ENCODE measurements at regions not wholly inside any gene's neighbourhood (a gene's known extent, or its start where the extent isn't known, plus 50 kb on each side); places are given as distances from the start of the nearest gene placed in this dataset.

- intact Hi-C loops (cut with DNase I) = no loop called here
- H3K4me3 ChIP-seq = no peak overlapping the region
- H3K4me1 ChIP-seq (ENCODE audit: insufficient read depth) = peaks cover 4% of the 10 kb centered on the region
Measured at GRCh38 chr15:38084289-38084688, 149.8 kb downstream of the TMCO5A start.

GRCh38 chr15:38085114-38085513 is 150.7 kb downstream of the TMCO5A start:
- WGBS, 3 donors = 47 to 64% (median 52%) methylated on average over 7 of the region's 7 CpGs
- Histone ChIP-seq H3K27ac (no peak overlapping the region), H3K9me3 (no peaks in the 10 kb centered on the region), H3K36me3 (no peaks in the 10 kb centered on the region), H3K27me3 (no peaks in the 10 kb centered on the region), H3K4me3 (no peak overlapping the region), H3K4me1 (ENCODE audit: insufficient read depth) (peaks cover 4% of the 10 kb centered on the region)
- DNase-seq = no peak
- intact Hi-C loops (cut with DNase I) = no loop called here
- TF ChIP-seq CTCF (IDR thresholded peaks at IDR 0.05) (no peak), POLR2A (IDR thresholded peaks at IDR 0.05) (no peak), EP300 (IDR thresholded peaks at IDR 0.05) (no peak)

More at GRCh38 chr15:38084289-38084688, 149.8 kb downstream of the TMCO5A start:
- no peak for DNase-seq
- Histone ChIP-seq H3K27ac (no peak overlapping the region), H3K27me3 (no peaks in the 10 kb centered on the region), H3K36me3 (no peaks in the 10 kb centered on the region), H3K9me3 (no peaks in the 10 kb centered on the region)
- TF ChIP-seq EP300 (IDR thresholded peaks at IDR 0.05) = no peak
- TF ChIP-seq CTCF (IDR thresholded peaks at IDR 0.05) = no peak
- no peak for TF ChIP-seq POLR2A (IDR thresholded peaks at IDR 0.05)

- intact Hi-C loops (cut with DNase I) = no loop called here
- no peak for DNase-seq
- H3K9me3 ChIP-seq = no peaks in the 10 kb centered on the region
- H3K4me3 ChIP-seq = no peak overlapping the region
- no peak overlapping the region for H3K27ac ChIP-seq
- 20 to 32% (median 22%) methylated on average over 1 of the region's 1 CpG for WGBS, 3 donors
- no peaks in the 10 kb centered on the region for H3K36me3 ChIP-seq
- no peak for TF ChIP-seq CTCF (IDR thresholded peaks at IDR 0.05)
- TF ChIP-seq EP300 (IDR thresholded peaks at IDR 0.05) = no peak
- no peak for TF ChIP-seq POLR2A (IDR thresholded peaks at IDR 0.05)
- peaks cover 2% of the 10 kb centered on the region for H3K4me1 ChIP-seq (ENCODE audit: insufficient read depth)
- no peaks in the 10 kb centered on the region for H3K27me3 ChIP-seq
Measured at GRCh38 chr15:38085931-38086568, 151.6 kb downstream of the TMCO5A start.

- 90 to 95% (median 94%) methylated on average over 2 of the region's 2 CpGs for WGBS, 3 donors
- Histone ChIP-seq H3K36me3 (no peaks in the 10 kb centered on the region), H3K27me3 (no peaks in the 10 kb centered on the region), H3K4me3 (no peak overlapping the region), H3K9me3 (no peaks in the 10 kb centered on the region), H3K27ac (no peak overlapping the region), H3K4me1 (ENCODE audit: insufficient read depth) (peaks cover 2% of the 10 kb centered on the region)
- DNase-seq = no peak
- intact Hi-C loops (cut with DNase I) = no loop called here
- TF ChIP-seq EP300 (IDR thresholded peaks at IDR 0.05) = no peak
Measured at GRCh38 chr15:38086611-38087010, 152.2 kb downstream of the TMCO5A start.

- H3K4me1 ChIP-seq (ENCODE audit: insufficient read depth) = peaks cover 2% of the 10 kb centered on the region
- 7 to 19% (median 8%) methylated on average over 1 of the region's 1 CpG for WGBS, 3 donors
- peak overlapping the region in 1 of 2 donors; percentile 51 for H3K27ac ChIP-seq
- no peak for TF ChIP-seq EP300 (IDR thresholded peaks at IDR 0.05)
- TF ChIP-seq CTCF (IDR thresholded peaks at IDR 0.05) = no peak
- TF ChIP-seq POLR2A (IDR thresholded peaks at IDR 0.05) = no peak
- intact Hi-C loops (cut with DNase I) = no loop called here
- no peaks in the 10 kb centered on the region for H3K36me3 ChIP-seq
- no peaks in the 10 kb centered on the region for H3K9me3 ChIP-seq
- DNase-seq = no peak
- H3K27me3 ChIP-seq = no peaks in the 10 kb centered on the region
- no peak overlapping the region for H3K4me3 ChIP-seq
Measured at GRCh38 chr15:38088971-38089370, 154.5 kb downstream of the TMCO5A start.

All from ovary (tissue), 7 donors.